HEK293 (cell line): ENCODE measurements at regions not wholly inside any gene's neighbourhood (a gene's known extent, or its start where the extent isn't known, plus 50 kb on each side); places are given as distances from the start of the nearest gene placed in this dataset.

Experiments used
- CTCF ChIA-PET: fragments of 350-600 bp; formaldehyde crosslinking; extraction: SDS; loops from one replicate; lab custom pipeline; 2021; ENCODE audit warnings: antibody characterized with exemption; lab: Yijun Ruan, JAX
- POLR2A ChIA-PET: fragments of 300-600 bp; formaldehyde crosslinking; extraction: SDS; loops from one replicate; lab custom pipeline; 2020; ENCODE audit warnings: antibody characterized with exemption, inconsistent platforms; lab: Yijun Ruan, JAX
- H3K27ac ChIP-seq: fragments of 200-500 bp; sonication (Bioruptor generic); 2 replicates; pipeline ENCODE4 v1.5.1; 2014; ENCODE audit warnings: low read depth, low read length, control low read depth, inconsistent platforms; ENCODE audit errors: extremely low read depth
- H3K36me3 ChIP-seq, 2 experiments: fragments of 200-500 bp in 1 of 2; sonication (Bioruptor generic) in 1 of 2; 1 replicate in 1 of 2; 2 replicates in 1 of 2; pipeline ENCODE4 v1.5.1; 2014 to 2017; ENCODE audit warnings: inconsistent platforms in 2 of 2, low read length in 2 of 2; ENCODE audit not compliant: control insufficient read depth in 2 of 2, insufficient read depth in 1 of 2
- H3K4me1 ChIP-seq: fragments of 200-500 bp; sonication (Bioruptor generic); 2 replicates; pipeline ENCODE4 v1.5.1; 2014; ENCODE audit warnings: mild to moderate bottlenecking, low read length, inconsistent platforms; ENCODE audit not compliant: control insufficient read depth, insufficient read depth
- H3K4me3 ChIP-seq: 2 replicates; pipeline ENCODE4 v1.5.1; 2011; ENCODE audit warnings: low read depth, mild to moderate bottlenecking, control low read depth, low read length, moderate library complexity
- H3K9me3 ChIP-seq: fragments of 200-500 bp; sonication (Bioruptor generic); 2 replicates; pipeline ENCODE4 v1.5.1; 2014; ENCODE audit warnings: low read depth, low read length, inconsistent platforms; ENCODE audit not compliant: control insufficient read depth, insufficient read depth
- GFI1B ChIP-seq: fragments of 450-650 bp; formaldehyde crosslinking; IDR thresholded peaks from 2 replicates; pipeline ENCODE4 v1.5.1; 2016; ENCODE audit warnings: missing biosample characterization, missing genetic modification characterization
- GLI2 ChIP-seq: fragments of 450-650 bp; formaldehyde crosslinking; IDR thresholded peaks from 2 replicates; pipeline ENCODE4; 2017; ENCODE audit warnings: missing biosample characterization, missing genetic modification characterization, low read depth, borderline replicate concordance
- HOXC10 ChIP-seq: sonication (generic); formaldehyde crosslinking; IDR thresholded peaks from 2 replicates; pipeline ENCODE4 v1.8.1; 2023; ENCODE audit warnings: mild to moderate bottlenecking, missing genetic modification reagents
- HOXD13 ChIP-seq: sonication (generic); formaldehyde crosslinking; IDR thresholded peaks from 2 replicates; pipeline ENCODE4 v1.8.0; 2022; ENCODE audit warnings: missing genetic modification reagents, borderline replicate concordance
- KLF8 ChIP-seq: fragments of 450-650 bp; formaldehyde crosslinking; IDR thresholded peaks from 2 replicates; pipeline ENCODE4 v1.5.1; 2016; ENCODE audit warnings: missing biosample characterization, missing genetic modification characterization
- MYNN ChIP-seq: fragments of 450-650 bp; formaldehyde crosslinking; IDR thresholded peaks from 2 replicates; pipeline ENCODE4 v1.5.1; 2016; ENCODE audit warnings: missing biosample characterization, missing genetic modification characterization, borderline replicate concordance
- SCRT2 ChIP-seq: fragments of 450-650 bp; formaldehyde crosslinking; IDR thresholded peaks from 2 replicates; pipeline ENCODE4 v1.5.1; 2016; ENCODE audit warnings: missing biosample characterization, missing genetic modification characterization
- ZBTB49 ChIP-seq: fragments of 450-650 bp; formaldehyde crosslinking; IDR thresholded peaks from 2 replicates; pipeline ENCODE4 v1.5.1; 2016; ENCODE audit warnings: missing biosample characterization, missing genetic modification characterization, low read depth
- ZBTB6 ChIP-seq: fragments of 450-650 bp; formaldehyde crosslinking; IDR thresholded peaks from 2 replicates; pipeline ENCODE4 v1.5.1; 2017; ENCODE audit warnings: missing biosample characterization, missing genetic modification characterization
- ZFP69B ChIP-seq: fragments of 450-650 bp; formaldehyde crosslinking; IDR thresholded peaks from 2 replicates; pipeline ENCODE4 v1.5.1; 2016; ENCODE audit warnings: missing biosample characterization, missing genetic modification characterization
- ZNF10 ChIP-seq: fragments of 450-650 bp; formaldehyde crosslinking; IDR thresholded peaks from 2 replicates; pipeline ENCODE4 v1.5.1; 2017; ENCODE audit warnings: missing biosample characterization, missing genetic modification characterization
- ZNF174 ChIP-seq: fragments of 450-650 bp; formaldehyde crosslinking; IDR thresholded peaks from 2 replicates; pipeline ENCODE4 v1.5.0; 2017; ENCODE audit warnings: missing biosample characterization, mild to moderate bottlenecking, missing genetic modification characterization
- ZNF223 ChIP-seq: fragments of 450-650 bp; formaldehyde crosslinking; IDR thresholded peaks from 2 replicates; pipeline ENCODE4 v1.5.1; 2016; ENCODE audit warnings: missing biosample characterization, missing genetic modification characterization
- ZNF23 ChIP-seq: fragments of 450-650 bp; formaldehyde crosslinking; IDR thresholded peaks from 2 replicates; pipeline ENCODE4 v1.5.1; 2016; ENCODE audit warnings: missing biosample characterization, missing genetic modification characterization, borderline replicate concordance
- ZNF302 ChIP-seq: fragments of 450-650 bp; formaldehyde crosslinking; IDR thresholded peaks from 2 replicates; pipeline ENCODE4 v1.5.1; 2016; ENCODE audit warnings: missing biosample characterization, missing genetic modification characterization, low read depth
- ZNF354C ChIP-seq: fragments of 450-650 bp; formaldehyde crosslinking; IDR thresholded peaks from 2 replicates; pipeline ENCODE4 v1.5.1; 2016; ENCODE audit warnings: missing biosample characterization, missing genetic modification characterization, low read depth, borderline replicate concordance
- ZNF433 ChIP-seq: fragments of 450-650 bp; formaldehyde crosslinking; IDR thresholded peaks from 2 replicates; pipeline ENCODE4 v1.5.1; 2016; ENCODE audit warnings: missing biosample characterization, missing genetic modification characterization, low read depth
- ZNF514 ChIP-seq: fragments of 450-650 bp; formaldehyde crosslinking; IDR thresholded peaks from 2 replicates; pipeline ENCODE4 v1.5.1; 2016; ENCODE audit warnings: missing biosample characterization, missing genetic modification characterization
- ZNF529 ChIP-seq: fragments of 450-650 bp; formaldehyde crosslinking; IDR thresholded peaks from 2 replicates; pipeline ENCODE4 v1.5.1; 2017; ENCODE audit warnings: missing genetic modification characterization, missing biosample characterization; ENCODE audit not compliant: insufficient replicate concordance
- ZNF549 ChIP-seq: fragments of 450-650 bp; IDR thresholded peaks from 2 replicates; pipeline ENCODE4 v1.5.1; 2018; ENCODE audit warnings: missing biosample characterization, missing genetic modification characterization, mild to moderate bottlenecking, inconsistent platforms, moderate library complexity
- ZNF624 ChIP-seq: fragments of 450-650 bp; formaldehyde crosslinking; IDR thresholded peaks from 2 replicates; pipeline ENCODE4 v1.5.1; 2017; ENCODE audit warnings: missing biosample characterization, missing genetic modification characterization
- ZNF768 ChIP-seq: fragments of 450-650 bp; formaldehyde crosslinking; IDR thresholded peaks from 2 replicates; pipeline ENCODE4 v1.5.1; 2018; ENCODE audit warnings: missing biosample characterization, mild to moderate bottlenecking, missing genetic modification characterization
- ZNF776 ChIP-seq: fragments of 450-650 bp; formaldehyde crosslinking; IDR thresholded peaks from 2 replicates; pipeline ENCODE4 v1.5.0; 2017; ENCODE audit warnings: missing biosample characterization, missing genetic modification characterization, borderline replicate concordance
- ZSCAN23 ChIP-seq: fragments of 450-650 bp; formaldehyde crosslinking; IDR thresholded peaks from 2 replicates; pipeline ENCODE4 v1.5.1; 2016; ENCODE audit warnings: missing biosample characterization, missing genetic modification characterization
- ZSCAN5A ChIP-seq: fragments of 450-650 bp; formaldehyde crosslinking; IDR thresholded peaks from 2 replicates; pipeline ENCODE4 v1.5.1; 2016; ENCODE audit warnings: missing biosample characterization, missing genetic modification characterization
- TF ChIP-seq, protein P1 (sequence below): fragments of 450-650 bp; formaldehyde crosslinking; IDR thresholded peaks from 2 replicates; pipeline ENCODE4 v1.5.1; 2016; ENCODE audit warnings: missing biosample characterization, missing genetic modification characterization

- Histone ChIP-seq H3K27ac (no peak overlapping the region), H3K36me3 (no peaks in the 10 kb centered on the region), H3K4me3 (no peak overlapping the region), H3K9me3 (no peaks in the 10 kb centered on the region), H3K4me1 (no peaks in the 10 kb centered on the region)
- POLR2A ChIA-PET: no interaction called here
- CTCF ChIA-PET: interaction anchor here (0.5 to 1.5 kb wide), 11 partner anchors 10 to 965 kb away, joined by 3 to 6 read pairs (median 3); no protein-coding TSS in a partner anchor
- TF ChIP-seq GFI1B (tag by site-specific recombination) (no peak), GLI2 (tag by site-specific recombination) (no peak), ZNF776 (tag by site-specific recombination) (no peak), ZNF514 (tag by site-specific recombination) (no peak), ZNF433 (tag by site-specific recombination) (no peak), ZNF768 (tag by site-specific recombination) (no peak), KLF8 (tag by site-specific recombination) (no peak), HOXD13 (CRISPR knock-in tag) (no peak), ZNF624 (tag by site-specific recombination) (no peak), ZSCAN23 (tag by site-specific recombination) (no peak), ZBTB6 (tag by site-specific recombination) (no peak), HOXC10 (CRISPR knock-in tag) (no peak), ZNF354C (tag by site-specific recombination) (no peak), ZNF23 (no peak), ZFP69B (no peak), ZSCAN5A (tag by site-specific recombination) (no peak), SCRT2 (no peak), ZNF223 (tag by site-specific recombination) (no peak)
- TF ChIP-seq, protein P1, sequence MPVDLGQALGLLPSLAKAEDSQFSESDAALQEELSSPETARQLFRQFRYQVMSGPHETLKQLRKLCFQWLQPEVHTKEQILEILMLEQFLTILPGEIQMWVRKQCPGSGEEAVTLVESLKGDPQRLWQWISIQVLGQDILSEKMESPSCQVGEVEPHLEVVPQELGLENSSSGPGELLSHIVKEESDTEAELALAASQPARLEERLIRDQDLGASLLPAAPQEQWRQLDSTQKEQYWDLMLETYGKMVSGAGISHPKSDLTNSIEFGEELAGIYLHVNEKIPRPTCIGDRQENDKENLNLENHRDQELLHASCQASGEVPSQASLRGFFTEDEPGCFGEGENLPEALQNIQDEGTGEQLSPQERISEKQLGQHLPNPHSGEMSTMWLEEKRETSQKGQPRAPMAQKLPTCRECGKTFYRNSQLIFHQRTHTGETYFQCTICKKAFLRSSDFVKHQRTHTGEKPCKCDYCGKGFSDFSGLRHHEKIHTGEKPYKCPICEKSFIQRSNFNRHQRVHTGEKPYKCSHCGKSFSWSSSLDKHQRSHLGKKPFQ: no peak
Observed at GRCh38 chr10:105949721-105950120, 1214.8 kb downstream of the SORCS1 start.

DNA sequence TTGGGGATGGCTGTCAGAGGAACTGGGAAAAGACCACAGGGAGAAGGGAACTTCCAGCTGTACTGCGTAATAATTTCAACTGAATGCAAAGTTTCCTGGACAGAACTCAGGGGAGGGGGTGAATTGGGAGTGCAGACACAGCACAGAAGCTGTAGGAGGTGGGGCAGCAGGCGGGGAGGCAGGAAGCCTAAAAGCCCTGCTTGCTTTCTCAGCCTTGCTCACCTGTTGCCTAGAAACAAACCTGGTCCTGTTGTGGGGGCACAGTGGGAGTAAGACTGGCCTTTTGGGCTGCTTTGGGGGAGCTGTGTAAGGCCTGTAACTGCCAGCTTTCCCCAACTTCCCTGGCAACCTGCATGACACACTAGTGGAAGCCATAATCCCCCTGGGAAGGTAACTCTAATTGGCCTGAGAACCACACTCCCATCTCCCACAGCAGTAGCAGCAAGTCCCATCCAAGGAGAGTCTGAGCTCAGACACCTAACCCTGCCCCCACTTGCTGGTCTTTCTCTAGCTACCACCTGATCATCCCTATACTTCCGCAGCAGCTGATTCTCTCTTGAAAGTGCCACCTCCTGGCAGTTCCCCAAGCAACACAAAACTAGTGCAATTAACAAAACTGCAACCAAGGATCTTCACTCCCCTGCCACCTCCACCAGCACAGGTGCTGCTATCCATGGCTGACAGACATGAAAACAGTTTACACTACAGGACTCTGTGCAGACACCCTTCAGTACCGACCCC lies 1239.3 kb downstream of the SORCS1 start:
- Histone ChIP-seq H3K9me3 (no peaks in the 10 kb centered on the region), H3K27ac (no peak overlapping the region), H3K4me3 (no peak overlapping the region), H3K36me3 (no peaks in the 10 kb centered on the region), H3K4me1 (no peaks in the 10 kb centered on the region)
- no peak for TF ChIP-seq ZNF529 (tag by site-specific recombination)
- TF ChIP-seq ZNF174 (tag by site-specific recombination): no peak
- no peak for TF ChIP-seq ZNF549 (tag by site-specific recombination)
- TF ChIP-seq ZBTB49 (tag by site-specific recombination): no peak
- TF ChIP-seq MYNN: no peak
- no peak for TF ChIP-seq ZNF302
- TF ChIP-seq ZNF10 (tag by site-specific recombination): no peak
- 0 out of 2 replicates have a peak, but pooled peaks have one; percentile 9 for TF ChIP-seq SCRT2
- POLR2A ChIA-PET: no interaction called here
- CTCF ChIA-PET: interaction anchor here (0.6 kb wide), 1 partner anchor 15 kb away, joined by 3 read pairs; no protein-coding TSS in a partner anchor
